ENCODE measurements at regions not wholly inside any gene's neighbourhood (a gene's known extent, or its start where the extent isn't known, plus 50 kb on each side); places are given as distances from the start of the nearest gene placed in this dataset.

DNA sequence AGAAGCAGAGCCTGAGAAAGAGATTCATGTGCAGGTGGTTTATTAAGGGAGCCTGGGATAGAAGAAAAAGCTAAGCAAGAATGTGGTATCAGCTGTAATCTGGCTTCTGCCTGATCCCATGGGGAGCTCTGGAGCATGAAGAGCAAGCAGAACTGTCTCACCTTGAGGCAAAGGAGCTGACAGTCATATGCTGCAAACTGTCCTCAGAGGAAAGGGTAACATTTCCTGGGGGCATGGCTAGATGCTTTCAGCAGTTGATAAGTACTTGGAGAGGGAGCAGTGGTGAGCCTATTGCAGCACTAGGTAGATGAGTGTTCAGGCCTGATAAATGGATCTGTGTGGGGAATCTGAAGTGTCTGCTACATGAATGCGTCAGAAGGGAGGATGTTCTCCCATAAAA, 621.5 kb upstream of the BTBD3 start:
- intact Hi-C loops (cut with micrococcal nuclease; ENCODE audit: unreplicated experiment): no loop called here
- CTCF ChIA-PET (ENCODE audit: unreplicated experiment): no interaction called here

DNA sequence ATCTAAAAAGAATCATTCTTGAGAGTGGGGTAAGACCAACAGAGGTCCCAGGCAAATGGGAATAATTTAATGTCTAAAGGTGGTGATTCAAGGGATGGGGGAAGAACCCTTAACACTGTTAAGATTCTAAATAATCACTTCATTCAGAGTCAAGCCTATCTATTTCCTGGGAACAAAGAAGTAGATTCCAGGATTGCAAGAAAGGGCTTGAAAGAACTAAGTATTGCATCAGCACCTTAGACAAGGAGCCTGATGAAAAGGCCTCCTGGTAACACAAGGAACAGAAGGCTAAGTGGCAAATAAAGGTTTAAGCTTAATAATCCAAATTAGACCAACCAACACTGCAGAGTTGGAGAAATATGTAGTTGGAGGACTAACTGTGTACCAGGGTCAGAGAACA, 620.7 kb upstream of the BTBD3 start:
- no peak for DNase-seq (ENCODE audit: low spot score)
- no peaks in the 10 kb centered on the region for H3K36me3 ChIP-seq (ENCODE audit: insufficient read depth, low read length)
- H3K79me2 ChIP-seq (ENCODE audit: insufficient read depth, low read depth, low read length): no peaks in the 10 kb centered on the region
- no peak overlapping the region for H2AFZ ChIP-seq (ENCODE audit: low read length)
- H3K4me1 ChIP-seq (ENCODE audit: insufficient read depth, low read length, poor library complexity, severe bottlenecking): no peaks in the 10 kb centered on the region
- TF ChIP-seq EZH2phosphoT487 (IDR thresholded peaks at IDR 0.05; ENCODE audit: borderline replicate concordance, low read depth, low read length): no peak
- TF ChIP-seq, protein P1, sequence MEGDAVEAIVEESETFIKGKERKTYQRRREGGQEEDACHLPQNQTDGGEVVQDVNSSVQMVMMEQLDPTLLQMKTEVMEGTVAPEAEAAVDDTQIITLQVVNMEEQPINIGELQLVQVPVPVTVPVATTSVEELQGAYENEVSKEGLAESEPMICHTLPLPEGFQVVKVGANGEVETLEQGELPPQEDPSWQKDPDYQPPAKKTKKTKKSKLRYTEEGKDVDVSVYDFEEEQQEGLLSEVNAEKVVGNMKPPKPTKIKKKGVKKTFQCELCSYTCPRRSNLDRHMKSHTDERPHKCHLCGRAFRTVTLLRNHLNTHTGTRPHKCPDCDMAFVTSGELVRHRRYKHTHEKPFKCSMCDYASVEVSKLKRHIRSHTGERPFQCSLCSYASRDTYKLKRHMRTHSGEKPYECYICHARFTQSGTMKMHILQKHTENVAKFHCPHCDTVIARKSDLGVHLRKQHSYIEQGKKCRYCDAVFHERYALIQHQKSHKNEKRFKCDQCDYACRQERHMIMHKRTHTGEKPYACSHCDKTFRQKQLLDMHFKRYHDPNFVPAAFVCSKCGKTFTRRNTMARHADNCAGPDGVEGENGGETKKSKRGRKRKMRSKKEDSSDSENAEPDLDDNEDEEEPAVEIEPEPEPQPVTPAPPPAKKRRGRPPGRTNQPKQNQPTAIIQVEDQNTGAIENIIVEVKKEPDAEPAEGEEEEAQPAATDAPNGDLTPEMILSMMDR (conservative IDR thresholded peaks at IDR 0.05; ENCODE audit: low read length): no peak
- ChIA-PET POLR2A (no interaction called here), CTCF (ENCODE audit: unreplicated experiment) (no interaction called here)
- H3K4me2 ChIP-seq (ENCODE audit: low read length): no peak overlapping the region
- intact Hi-C loops (cut with micrococcal nuclease; ENCODE audit: unreplicated experiment): no loop called here
- H3K4me3 ChIP-seq (ENCODE audit: low read depth, low read length, poor library complexity, severe bottlenecking): no peak overlapping the region
- H3K27ac ChIP-seq (ENCODE audit: low read depth, low read length, poor library complexity, severe bottlenecking): no peak overlapping the region
- no peaks in the 10 kb centered on the region for H4K20me1 ChIP-seq (ENCODE audit: insufficient read depth, low read length)
- no TSS peak for BruUV-seq (replicated peaks)
- no peaks in the 10 kb centered on the region for H3K9me2 ChIP-seq (ENCODE audit: insufficient read depth, low read length)
- no peaks in the 10 kb centered on the region for H3K9me3 ChIP-seq (ENCODE audit: low read length)

More for the DNA sequence above, 621.5 kb upstream of the BTBD3 start:
- Histone ChIP-seq H3K9me2 (ENCODE audit: insufficient read depth, low read length) (no peaks in the 10 kb centered on the region), H2AFZ (ENCODE audit: low read length) (no peak overlapping the region), H3K9me3 (ENCODE audit: low read length) (no peaks in the 10 kb centered on the region), H3K4me1 (ENCODE audit: insufficient read depth, low read length, poor library complexity, severe bottlenecking) (no peaks in the 10 kb centered on the region), H3K4me2 (ENCODE audit: low read length) (no peak overlapping the region), H3K79me2 (ENCODE audit: insufficient read depth, low read depth, low read length) (no peaks in the 10 kb centered on the region), H3K36me3 (ENCODE audit: insufficient read depth, low read length) (no peaks in the 10 kb centered on the region), H4K20me1 (ENCODE audit: insufficient read depth, low read length) (no peaks in the 10 kb centered on the region), H3K27ac (ENCODE audit: low read depth, low read length, poor library complexity, severe bottlenecking) (no peak overlapping the region), H3K4me3 (ENCODE audit: low read depth, low read length, poor library complexity, severe bottlenecking) (no peak overlapping the region)
- POLR2A ChIA-PET: no interaction called here
- no TSS peak for BruUV-seq (replicated peaks)
- no peak for DNase-seq (ENCODE audit: low spot score)
- no peak for TF ChIP-seq EZH2phosphoT487 (IDR thresholded peaks at IDR 0.05; ENCODE audit: borderline replicate concordance, low read depth, low read length)

DNA sequence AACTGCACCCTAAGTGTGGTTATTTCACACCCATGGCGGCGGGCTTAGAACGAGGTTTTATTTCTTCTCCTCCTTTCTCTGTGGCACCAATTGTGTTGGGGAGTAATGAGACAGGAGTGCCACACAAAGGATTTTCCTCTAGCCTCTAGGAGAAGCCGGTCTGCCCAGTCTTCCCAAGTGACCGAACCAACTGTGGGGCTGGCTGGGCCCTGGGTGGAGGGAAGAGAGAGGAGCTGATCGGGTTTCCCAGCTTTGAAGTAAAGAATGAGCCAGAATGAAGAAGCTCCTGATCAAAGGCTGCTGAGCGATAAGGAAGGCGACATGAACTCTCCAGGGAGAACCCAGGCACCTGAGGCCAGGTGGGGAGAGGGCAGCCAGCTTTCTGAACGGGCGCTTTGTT, 616.0 kb upstream of the BTBD3 start:
- Histone ChIP-seq H3K79me2 (ENCODE audit: insufficient read depth, low read depth, low read length) (no peaks in the 10 kb centered on the region), H3K4me2 (ENCODE audit: low read length) (no peak overlapping the region), H2AFZ (ENCODE audit: low read length) (no peak overlapping the region), H4K20me1 (ENCODE audit: insufficient read depth, low read length) (no peaks in the 10 kb centered on the region), H3K9me2 (ENCODE audit: insufficient read depth, low read length) (no peaks in the 10 kb centered on the region), H3K9me3 (ENCODE audit: low read length) (no peaks in the 10 kb centered on the region), H3K36me3 (ENCODE audit: insufficient read depth, low read length) (no peaks in the 10 kb centered on the region), H3K27ac (ENCODE audit: low read depth, low read length, poor library complexity, severe bottlenecking) (no peak overlapping the region), H3K4me1 (ENCODE audit: insufficient read depth, low read length, poor library complexity, severe bottlenecking) (no peaks in the 10 kb centered on the region), H3K4me3 (ENCODE audit: low read depth, low read length, poor library complexity, severe bottlenecking) (no peak overlapping the region)
- CTCF ChIA-PET (ENCODE audit: unreplicated experiment): no interaction called here
- BruUV-seq (replicated peaks): no TSS peak
- intact Hi-C loops (cut with micrococcal nuclease; ENCODE audit: unreplicated experiment): no loop called here
- DNase-seq (ENCODE audit: low spot score): no peak
- POLR2A ChIA-PET: no interaction called here
- TF ChIP-seq EZH2phosphoT487 (IDR thresholded peaks at IDR 0.05; ENCODE audit: borderline replicate concordance, low read depth, low read length): no peak
- TF ChIP-seq, protein P1 (conservative IDR thresholded peaks at IDR 0.05; ENCODE audit: low read length): no peak
